ENCODE measurements at regions not wholly inside any gene's neighbourhood (a gene's known extent, or its start where the extent isn't known, plus 50 kb on each side); places are given as distances from the start of the nearest gene placed in this dataset.

DNA sequence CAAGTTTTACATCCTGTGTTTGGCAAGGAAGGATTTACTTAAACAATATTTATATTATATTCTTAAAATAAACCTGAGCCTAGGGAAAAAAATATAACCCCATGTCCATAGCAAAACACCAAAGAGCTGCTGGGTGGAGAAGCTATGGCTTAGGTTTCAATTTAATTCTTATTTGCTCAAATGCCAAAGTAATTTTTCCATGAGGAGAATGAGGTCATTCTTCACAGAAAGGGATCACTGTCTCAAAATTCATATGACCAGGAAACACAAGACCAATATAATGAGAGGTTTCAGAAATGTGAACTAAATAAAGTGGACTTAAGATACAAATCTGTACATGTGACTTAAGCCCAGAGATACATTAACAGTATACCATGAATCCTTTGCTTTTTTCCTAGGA lies 195.0 kb downstream of the PHLDA1 start:
- TF ChIP-seq POLR2A (IDR thresholded peaks at IDR 0.05; ENCODE audit: low read depth, low read length) (no peak), RFX5 (IDR thresholded peaks at IDR 0.05; ENCODE audit: low read depth, low read length) (no peak), SMC3 (IDR thresholded peaks at IDR 0.05; ENCODE audit: low read depth, low read length) (no peak)
- TF ChIP-seq, protein P1, sequence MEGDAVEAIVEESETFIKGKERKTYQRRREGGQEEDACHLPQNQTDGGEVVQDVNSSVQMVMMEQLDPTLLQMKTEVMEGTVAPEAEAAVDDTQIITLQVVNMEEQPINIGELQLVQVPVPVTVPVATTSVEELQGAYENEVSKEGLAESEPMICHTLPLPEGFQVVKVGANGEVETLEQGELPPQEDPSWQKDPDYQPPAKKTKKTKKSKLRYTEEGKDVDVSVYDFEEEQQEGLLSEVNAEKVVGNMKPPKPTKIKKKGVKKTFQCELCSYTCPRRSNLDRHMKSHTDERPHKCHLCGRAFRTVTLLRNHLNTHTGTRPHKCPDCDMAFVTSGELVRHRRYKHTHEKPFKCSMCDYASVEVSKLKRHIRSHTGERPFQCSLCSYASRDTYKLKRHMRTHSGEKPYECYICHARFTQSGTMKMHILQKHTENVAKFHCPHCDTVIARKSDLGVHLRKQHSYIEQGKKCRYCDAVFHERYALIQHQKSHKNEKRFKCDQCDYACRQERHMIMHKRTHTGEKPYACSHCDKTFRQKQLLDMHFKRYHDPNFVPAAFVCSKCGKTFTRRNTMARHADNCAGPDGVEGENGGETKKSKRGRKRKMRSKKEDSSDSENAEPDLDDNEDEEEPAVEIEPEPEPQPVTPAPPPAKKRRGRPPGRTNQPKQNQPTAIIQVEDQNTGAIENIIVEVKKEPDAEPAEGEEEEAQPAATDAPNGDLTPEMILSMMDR (conservative IDR thresholded peaks at IDR 0.05; ENCODE audit: low read depth, low read length), result no peak
- TF ChIP-seq, protein P2, sequence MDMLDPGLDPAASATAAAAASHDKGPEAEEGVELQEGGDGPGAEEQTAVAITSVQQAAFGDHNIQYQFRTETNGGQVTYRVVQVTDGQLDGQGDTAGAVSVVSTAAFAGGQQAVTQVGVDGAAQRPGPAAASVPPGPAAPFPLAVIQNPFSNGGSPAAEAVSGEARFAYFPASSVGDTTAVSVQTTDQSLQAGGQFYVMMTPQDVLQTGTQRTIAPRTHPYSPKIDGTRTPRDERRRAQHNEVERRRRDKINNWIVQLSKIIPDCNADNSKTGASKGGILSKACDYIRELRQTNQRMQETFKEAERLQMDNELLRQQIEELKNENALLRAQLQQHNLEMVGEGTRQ (IDR thresholded peaks at IDR 0.05; ENCODE audit: low read depth, low read length), result no peak
